HL-60 (cell line): ENCODE measurements at regions not wholly inside any gene's neighbourhood (a gene's known extent, or its start where the extent isn't known, plus 50 kb on each side); places are given as distances from the start of the nearest gene placed in this dataset.

Experiments used
- SPI1 ChIP-seq: IDR thresholded peaks from 2 replicates; pipeline ENCODE4 v1.6.1; 2012; ENCODE audit warnings: low read depth, mild to moderate bottlenecking, borderline replicate concordance
- TF ChIP-seq, protein P1 (sequence below): IDR thresholded peaks from one replicate; pipeline ENCODE4 v1.5.1; 2011; ENCODE audit warnings: low read length, control low read depth, inconsistent platforms; ENCODE audit not compliant: insufficient read depth

DNA sequence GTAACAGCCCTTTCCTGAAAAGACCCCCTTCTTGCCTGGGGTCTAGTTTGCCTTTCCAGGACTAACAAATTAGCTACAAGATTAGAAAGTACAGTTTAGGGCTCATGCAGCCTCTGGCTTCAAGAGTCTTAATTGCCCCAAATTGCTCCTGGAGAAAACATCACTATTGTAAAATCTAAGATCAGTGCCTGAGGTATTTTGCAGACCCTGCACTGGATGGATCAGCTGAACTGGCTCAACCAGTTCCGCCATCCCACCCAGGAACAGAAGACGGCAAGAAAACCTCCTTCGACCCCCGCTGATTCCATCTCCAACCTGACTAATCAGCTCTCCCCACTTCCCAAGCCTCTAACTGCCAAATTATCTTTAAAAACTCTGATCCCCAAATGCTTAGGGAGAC lies 236.5 kb upstream of the KCNG1 start:
- TF ChIP-seq, protein P1, sequence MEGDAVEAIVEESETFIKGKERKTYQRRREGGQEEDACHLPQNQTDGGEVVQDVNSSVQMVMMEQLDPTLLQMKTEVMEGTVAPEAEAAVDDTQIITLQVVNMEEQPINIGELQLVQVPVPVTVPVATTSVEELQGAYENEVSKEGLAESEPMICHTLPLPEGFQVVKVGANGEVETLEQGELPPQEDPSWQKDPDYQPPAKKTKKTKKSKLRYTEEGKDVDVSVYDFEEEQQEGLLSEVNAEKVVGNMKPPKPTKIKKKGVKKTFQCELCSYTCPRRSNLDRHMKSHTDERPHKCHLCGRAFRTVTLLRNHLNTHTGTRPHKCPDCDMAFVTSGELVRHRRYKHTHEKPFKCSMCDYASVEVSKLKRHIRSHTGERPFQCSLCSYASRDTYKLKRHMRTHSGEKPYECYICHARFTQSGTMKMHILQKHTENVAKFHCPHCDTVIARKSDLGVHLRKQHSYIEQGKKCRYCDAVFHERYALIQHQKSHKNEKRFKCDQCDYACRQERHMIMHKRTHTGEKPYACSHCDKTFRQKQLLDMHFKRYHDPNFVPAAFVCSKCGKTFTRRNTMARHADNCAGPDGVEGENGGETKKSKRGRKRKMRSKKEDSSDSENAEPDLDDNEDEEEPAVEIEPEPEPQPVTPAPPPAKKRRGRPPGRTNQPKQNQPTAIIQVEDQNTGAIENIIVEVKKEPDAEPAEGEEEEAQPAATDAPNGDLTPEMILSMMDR, result no peak
- TF ChIP-seq SPI1, result no peak
